ENCODE measurements at regions not wholly inside any gene's neighbourhood (a gene's known extent, or its start where the extent isn't known, plus 50 kb on each side); places are given as distances from the start of the nearest gene placed in this dataset.

DNA sequence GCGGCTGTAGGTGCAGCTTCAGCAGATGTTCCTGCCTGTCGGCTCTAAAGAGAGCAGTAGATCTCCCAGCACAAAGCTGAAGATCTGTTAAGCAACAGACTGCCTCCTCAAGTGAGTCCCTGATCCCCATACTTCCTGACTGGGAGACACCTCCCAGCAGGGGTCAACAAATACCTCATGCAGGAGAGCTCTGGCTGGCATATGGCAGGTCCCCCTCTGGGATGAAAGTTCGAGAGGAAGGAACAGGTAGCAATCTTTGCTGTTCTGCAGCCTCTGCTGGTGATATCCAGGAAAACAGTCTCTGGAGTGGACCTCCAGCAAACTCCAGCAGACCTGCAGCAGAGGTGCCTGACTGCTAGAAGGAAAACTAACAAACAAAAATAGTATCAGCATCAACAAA is 337.1 kb upstream of the USP15 start:
- TF ChIP-seq TAF1 (IDR thresholded peaks at IDR 0.05; ENCODE audit: low read depth), result no peak
- no peak for TF ChIP-seq CTCF (IDR thresholded peaks at IDR 0.05; ENCODE audit: poor library complexity, severe bottlenecking)
- TF ChIP-seq EP300 (conservative IDR thresholded peaks at IDR 0.05; ENCODE audit: poor library complexity, severe bottlenecking), result no peak
- TF ChIP-seq REST (IDR thresholded peaks at IDR 0.05; ENCODE audit: borderline replicate concordance), result no peak
- TF ChIP-seq POLR2AphosphoS5 (IDR thresholded peaks at IDR 0.05), result no peak
- TF ChIP-seq SMC3 (conservative IDR thresholded peaks at IDR 0.05; ENCODE audit: poor library complexity), result no peak
- TF ChIP-seq EZH2 (IDR thresholded peaks at IDR 0.05; ENCODE audit: borderline replicate concordance, insufficient read depth, low read length, poor library complexity, severe bottlenecking), result no peak
- no peak for TF ChIP-seq MXI1 (conservative IDR thresholded peaks at IDR 0.05; ENCODE audit: poor library complexity, severe bottlenecking)

Measured in neural cell (in vitro differentiated cells).